HG03378 (cell line): ENCODE measurements at regions not wholly inside any gene's neighbourhood (a gene's known extent, or its start where the extent isn't known, plus 50 kb on each side); places are given as distances from the start of the nearest gene placed in this dataset.

Experiments used
- ATAC-seq: cut with Tn5 transposase; IDR thresholded peaks from one replicate; pipeline ENCODE4 v1.9.1; 2021; ENCODE audit warnings: mild to moderate bottlenecking, moderate library complexity; ENCODE audit not compliant: unreplicated experiment

DNA sequence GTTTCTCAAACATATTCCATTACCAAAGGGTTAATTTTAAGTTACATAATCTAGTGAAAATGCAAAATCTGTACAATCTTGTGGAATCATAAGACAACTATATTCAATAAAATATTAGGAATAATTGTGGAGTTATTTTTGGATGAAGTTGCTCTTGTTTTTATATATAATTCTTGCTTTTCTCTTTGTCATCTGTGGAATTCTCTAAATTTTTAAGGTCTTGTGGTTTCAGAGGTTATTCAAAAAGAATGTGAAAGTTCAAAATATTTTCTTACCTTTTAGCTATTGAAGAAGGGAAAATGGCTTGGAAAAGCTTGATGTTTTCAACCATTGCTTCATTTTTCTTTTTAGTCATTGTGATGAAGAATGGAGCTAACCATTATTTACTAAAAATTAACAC is 552.1 kb downstream of the TFEC start:
- ATAC-seq = no peak

DNA sequence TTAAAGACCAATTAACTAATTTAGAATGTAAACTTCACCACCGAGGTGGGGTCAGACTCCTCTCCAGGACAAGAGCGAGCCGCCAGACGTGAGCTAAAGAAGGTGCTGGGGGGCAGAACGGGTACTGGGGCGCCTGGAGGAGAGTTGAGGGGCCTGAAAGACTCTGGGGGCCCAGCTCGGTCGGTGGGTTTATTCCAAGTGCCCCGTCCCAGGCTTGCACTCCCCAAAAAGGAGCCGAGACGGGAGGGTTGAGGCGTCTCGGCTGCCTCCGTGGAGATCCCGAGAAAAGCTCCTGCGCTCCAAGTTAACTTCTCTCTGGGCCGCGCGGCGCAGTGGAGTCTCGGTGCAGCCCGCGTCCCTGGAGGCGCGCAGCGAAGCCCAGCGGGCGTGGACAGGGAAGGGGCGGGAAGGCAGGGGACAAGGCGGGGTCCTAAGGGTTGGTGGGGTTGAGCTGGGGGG is 553.3 kb downstream of the TFEC start:
- no peak for ATAC-seq

DNA sequence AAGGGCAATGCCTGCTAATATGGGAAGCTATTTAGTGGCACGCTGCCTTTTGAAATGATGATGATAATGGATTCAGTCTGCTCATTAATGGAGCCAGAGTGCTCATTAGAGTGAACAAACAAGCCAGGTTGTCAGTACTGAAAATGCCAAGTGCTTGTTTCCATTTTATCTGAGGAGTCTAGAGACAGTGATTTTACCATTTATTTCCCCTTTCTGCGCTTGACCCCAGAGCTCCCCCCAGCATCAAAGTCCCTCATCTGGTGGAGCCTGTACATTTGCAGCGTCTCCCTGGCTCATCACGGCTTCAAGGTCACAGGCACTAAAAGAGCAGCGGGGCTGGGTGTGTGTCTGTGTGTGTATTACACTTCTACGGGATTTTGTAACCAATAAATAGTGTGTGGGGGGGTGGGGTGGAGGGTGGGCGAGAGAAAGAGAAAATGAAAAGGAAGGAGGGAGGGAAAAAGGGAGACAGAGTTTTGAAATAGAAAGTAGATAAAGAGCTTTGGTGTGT is 553.8 kb downstream of the TFEC start:
- no peak for ATAC-seq

DNA sequence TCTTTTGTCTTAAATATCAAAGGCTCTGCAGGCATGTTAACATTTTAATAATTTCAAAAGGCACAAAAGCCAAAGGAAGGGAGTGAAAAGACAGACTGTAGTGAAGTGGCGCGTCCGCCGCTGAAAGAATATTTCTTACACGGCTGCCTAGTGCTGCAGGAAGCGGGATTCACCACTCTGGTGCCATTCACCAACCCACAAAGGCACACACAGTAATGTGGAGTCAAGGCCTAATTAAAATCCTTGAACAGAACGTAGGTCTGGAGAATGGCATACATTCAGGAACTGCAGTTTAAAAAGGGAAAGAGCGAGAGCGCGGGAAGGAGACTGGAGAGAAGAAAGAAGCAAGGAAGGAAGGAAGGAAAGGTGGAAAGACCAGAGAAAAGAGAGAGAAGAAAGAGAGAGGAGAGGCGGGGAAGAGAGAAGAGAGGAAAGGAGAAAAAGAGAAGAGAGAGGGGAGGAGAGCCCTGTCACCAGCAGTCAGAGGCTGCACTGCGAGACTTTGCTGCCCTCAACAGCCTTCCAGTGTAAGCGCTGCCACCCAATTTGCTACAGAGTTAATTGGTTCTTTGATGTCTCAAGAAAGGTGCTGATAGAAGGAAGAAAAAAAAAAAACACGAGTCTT is 554.0 kb downstream of the MDFIC start:
- ATAC-seq = no peak

DNA sequence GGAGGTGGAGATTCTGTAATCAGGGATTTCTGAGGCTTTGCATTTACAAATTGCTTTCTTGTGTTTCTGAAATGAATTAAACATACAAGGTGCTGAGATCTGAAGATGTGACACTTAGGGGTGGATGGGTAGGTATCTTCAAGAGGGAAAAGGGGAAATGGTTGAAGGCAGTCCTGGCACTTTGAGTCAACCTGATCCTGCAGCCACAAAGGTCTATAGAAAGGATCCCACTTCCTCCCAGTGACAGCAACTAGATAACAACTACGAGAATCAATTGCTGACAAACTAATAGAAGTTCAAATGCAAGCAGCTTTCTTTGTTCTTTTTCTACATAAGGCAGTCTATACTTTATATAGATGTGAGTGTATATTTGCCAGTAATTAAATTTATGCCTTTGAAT is 553.3 kb downstream of the MDFIC start:
- ATAC-seq = no peak

DNA sequence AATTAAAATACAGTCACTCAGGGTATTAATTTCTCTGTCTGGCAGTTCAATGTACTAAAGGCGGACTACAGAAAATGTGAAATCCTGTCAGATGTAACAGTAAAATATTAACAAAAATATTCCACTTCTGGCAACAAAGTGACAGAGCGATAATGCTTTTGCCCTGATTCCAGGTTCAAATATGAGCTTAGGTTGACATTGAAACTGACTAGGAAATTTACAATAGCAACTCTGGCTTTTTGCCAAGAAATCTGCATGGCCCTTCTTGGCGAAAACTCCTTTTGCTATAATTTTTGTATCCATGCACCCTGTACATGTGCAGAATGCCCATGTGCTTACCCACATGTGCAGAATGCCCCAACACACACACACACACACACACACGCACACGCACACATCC is 552.2 kb downstream of the MDFIC start:
- ATAC-seq = no peak

DNA sequence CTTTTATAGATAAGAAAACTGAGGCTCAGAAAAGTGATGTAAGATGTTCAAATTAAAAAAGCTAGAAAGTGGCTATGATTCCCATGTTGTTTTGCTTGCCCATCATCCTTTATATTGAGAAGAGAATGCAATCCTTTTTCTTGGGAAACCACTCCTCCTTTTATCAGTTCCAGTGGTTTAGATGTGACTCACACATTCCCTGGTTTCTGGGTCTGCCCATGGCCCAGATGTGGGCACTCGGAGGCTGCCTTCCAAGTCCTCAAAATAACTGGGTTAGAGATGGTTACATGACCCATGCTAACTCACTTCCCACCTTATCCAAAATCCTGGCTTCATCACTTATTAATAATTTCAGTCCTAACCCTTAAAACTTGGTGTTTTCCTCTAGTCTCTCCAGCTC is 550.0 kb downstream of the MDFIC start:
- ATAC-seq = no peak

DNA sequence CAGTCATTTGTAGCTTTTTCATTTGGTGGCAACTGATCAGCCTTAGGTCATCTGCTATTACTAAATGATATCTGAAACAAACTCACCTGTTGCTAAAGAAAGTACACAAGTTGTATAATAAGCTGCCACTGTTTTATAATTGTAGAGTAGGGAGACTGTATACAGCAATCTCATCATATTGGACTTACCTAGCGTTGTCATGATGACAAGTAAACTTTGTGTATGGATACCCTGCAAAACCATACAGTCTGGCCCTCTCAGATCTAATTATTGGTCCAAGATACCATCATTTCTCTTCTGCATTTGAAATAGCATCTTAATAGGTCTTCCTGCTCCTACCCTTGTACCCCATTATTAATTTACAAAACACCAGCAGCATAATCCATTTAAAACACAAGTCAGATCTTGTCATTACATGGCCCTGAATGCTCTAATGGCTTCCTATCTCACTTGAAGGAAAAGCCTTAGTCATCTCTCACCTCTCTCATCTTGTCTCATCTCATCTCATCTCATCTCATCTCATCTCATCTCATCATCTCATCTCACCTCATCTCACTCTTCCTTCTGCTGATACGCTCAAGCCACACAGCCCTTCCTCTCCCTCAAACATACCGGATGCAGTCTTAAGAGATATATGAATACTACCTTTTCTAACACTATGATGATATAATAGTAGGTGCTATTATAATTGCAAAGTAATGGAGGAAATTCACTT is 540.6 kb downstream of the MDFIC start:
- no peak for ATAC-seq

DNA sequence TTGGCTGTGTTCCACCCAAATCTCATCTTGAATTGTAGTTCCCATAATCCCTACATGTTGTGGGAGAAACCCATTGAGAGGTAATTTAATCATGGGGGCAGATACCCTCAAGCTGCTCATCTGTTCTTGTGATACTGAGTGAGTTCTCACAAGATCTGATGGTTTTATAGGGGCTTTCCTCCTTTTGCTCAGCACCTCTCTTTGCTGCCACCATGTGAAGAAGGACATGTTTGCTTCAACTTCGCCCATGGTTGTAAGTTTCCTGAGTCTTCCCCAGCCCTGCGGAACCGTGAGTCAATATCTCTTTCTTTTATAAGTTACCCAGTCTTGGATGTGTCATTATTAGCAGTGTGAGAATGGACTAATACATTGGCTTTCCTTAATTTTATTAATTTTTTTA is 527.8 kb downstream of the MDFIC start:
- no peak for ATAC-seq

DNA sequence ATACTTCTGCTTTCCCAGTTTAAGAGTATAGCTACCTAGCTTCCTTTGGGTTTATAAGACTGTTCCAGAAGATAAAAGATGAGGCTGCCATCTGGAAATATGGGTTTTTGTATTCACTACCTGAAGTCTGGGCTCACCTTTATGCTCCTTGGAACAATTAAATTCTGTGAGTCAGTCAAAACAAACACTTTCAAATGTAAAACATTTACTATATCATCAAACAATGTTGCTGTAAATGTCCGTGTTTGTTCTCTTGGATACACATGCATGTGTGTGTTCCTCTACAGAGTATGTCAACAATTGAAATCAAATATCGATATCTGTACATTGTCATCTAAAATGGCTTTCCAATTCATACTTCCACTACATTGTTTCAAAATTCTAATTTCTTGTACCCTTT is 525.6 kb downstream of the MDFIC start:
- ATAC-seq = no peak

DNA sequence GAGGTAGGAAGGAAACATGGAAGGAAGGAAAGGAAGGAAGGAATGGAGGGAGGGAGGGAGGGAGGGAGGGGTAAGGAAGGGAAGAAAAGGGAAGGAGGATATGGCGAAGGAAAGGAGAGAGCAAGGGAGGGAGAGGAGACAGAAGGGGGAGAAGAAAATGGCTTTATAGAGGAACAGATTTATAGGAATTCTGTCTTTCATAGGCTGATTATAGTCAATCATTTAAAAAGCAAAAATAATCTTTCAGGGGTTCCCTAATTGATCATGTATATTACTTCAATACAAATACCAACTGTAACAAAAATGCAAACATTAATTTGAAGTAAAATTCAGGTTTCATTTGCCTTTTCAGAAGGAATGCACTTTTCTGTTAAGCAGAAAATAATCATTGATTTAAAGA is 519.1 kb downstream of the MDFIC start:
- ATAC-seq = no peak

DNA sequence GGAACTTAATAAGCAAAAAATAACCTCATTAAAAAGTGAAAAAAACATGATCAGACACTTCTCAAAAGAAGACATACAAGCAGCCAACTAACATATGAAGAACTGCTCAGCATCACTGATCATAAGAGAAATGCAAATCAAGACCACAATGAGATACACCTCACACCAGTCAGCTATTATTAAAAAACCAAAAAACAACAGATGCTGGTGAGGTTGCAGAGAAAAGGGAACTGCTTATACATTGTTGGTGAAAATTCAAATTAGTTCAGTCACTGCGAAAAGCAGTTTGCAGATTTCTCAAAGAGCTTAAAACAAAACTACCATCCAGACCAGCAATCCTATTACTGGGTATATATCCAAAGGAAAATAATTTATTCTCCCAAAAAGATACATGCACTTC is 513.3 kb downstream of the MDFIC start:
- peak; percentile 95 for ATAC-seq

DNA sequence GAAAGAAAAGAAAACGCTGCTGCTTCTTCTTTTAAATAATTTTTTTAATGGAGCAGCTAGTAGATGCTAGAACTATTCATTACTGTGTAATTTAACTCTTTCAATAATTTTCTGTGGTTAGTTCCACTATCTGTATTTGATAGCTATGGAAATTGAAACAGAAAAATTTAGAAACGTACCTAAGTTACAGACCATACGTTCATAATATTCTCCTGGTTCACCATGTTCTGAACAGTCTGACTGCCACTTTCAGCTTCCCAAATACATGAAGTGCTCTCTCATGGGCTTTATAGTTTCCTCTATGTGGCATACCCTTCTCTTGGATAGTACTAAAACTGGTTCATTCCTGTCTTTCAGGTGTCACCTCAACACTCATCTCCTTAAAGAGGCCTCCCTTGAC is 508.0 kb downstream of the MDFIC start:
- no peak for ATAC-seq

DNA sequence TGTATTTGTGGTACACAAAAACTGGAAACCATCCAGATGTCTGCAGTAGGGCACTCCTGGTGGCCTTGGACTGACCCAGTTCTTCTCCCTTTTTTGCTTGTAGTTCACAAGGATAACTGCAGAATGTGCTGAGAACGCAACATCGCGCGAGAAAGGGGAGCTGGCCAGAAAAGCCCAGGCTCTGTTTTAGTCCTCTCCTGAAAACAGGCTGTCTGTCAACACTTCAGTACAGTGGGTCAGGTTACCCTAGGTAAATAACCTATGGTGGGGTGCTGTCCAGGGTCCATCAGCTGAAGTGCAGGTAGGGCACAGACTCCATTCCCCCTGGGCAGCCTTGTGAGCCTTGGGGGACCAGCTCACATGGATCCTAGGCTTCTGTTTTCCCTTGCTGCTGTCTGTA is 495.8 kb downstream of the MDFIC start:
- no peak for ATAC-seq

DNA sequence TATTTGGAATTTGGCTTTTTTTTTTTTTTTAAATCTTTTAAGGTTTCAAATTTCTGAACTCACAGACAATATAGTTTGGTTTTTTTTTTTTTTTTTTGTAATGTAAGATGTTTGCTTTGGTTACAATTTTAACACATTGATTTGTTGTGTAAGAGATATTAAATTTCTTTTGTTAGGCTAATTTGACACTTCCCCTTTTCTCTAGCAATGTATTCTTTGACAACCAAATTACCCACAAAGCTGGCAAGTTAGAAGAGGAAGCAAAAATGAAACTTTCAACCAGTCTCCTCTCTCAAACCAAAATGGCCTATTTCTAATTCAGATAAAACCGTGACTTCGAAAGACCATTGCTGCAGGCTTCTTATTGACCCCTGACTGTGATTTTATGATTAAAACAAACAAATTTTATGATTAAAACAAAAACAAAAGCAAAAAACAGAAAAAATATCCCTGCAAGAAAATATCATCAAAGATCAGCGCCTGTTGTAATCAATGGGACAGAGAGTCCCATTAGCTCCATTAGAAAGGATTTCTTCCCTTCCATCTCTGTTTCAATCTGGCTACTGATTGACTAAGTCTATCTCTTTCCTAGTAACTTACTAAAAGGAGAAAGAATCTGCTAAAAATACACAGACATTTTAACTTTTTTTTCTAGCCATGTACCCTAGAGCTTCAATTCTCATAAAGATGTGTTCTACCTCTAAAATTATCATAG is 489.2 kb downstream of the MDFIC start:
- peak; percentile 98 for ATAC-seq

DNA sequence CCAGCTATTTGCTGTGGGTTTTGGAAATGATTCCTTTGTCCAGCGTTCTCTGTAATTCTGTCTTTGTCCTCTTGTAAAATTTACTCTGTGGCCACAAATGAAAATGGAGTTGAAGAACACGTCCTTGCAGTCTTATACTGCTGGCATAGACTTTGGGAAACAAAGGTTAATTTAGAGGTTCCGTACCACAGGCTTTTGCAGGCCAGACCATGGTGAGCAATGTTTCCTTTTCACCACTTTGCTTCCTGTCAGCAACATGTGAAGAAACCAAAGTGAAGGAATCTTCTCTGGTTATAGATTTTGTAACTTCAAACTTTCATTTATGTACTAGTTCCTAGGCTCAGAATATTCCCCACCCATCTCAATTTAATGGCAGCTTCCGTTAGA is 488.5 kb downstream of the MDFIC start:
- ATAC-seq = peak; percentile 3

DNA sequence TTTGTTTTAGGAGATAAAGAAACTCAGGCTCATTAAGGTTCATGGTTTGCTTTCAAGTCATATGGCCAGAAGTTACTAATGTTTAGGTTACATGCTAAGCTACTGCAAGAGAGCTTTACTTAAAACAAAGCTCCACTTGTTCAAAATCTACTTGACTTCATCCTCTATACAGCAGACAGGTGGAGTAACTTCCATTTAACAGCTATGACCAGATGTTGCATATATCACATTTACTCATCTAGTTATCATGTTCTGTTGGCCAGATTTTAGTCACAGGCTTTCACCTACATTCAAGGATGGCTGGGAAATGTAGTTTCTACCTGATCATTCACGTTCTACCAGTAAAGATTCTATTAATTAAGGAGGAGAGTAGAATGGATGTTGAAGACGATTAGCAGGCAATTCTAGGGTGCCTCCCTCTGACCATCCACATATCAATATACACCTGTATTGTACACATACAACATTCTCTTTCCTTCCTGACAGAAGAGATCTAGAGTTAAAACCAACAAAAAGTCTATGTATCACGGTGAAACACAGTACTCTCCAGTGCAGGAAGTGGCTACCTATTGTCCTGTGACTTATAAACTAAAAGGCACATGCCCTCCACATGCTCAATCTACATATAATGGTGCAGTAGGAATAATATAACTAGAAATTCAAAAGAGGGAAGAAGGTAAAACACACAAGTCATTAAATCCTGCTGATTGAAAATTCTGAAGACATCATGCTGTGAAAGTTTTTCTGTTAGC is 488.0 kb downstream of the MDFIC start:
- no peak for ATAC-seq

DNA sequence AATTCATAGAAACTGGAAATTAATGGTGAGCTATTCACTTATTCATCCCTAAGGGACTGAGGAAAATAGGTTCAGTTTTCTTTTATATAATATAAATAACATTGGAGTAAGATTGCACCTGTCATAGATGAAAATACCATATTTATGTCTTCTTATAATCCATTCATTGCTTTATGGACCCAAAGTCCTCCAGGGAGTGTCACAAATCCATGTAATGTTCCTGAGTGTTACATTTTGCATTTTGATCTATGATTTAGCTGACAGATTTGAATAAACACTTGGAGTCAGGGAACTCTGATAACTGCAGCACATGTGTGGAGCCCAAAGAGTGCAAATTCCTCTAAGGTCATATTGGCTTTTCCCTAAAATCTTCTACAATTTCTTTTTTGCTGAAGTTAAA is 484.3 kb downstream of the MDFIC start:
- no peak for ATAC-seq

DNA sequence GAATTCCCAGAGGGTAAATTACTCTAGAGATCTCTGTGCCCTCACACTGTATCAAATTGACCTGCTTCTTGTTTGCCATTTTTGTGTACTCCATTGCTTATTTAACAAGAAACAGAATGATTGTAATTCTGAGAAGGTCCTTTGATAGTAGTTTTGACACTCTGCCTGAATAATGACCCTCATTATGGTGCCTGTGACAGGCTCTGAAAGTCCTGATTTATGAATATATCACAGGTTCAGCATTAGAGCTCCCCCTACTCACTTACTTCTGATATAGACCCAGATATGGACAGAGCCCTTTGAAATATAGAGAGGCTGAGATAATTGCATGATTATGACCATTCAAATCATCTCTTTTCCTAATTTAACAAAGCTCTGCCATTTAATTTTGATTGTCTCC is 465.2 kb downstream of the MDFIC start:
- ATAC-seq = no peak

DNA sequence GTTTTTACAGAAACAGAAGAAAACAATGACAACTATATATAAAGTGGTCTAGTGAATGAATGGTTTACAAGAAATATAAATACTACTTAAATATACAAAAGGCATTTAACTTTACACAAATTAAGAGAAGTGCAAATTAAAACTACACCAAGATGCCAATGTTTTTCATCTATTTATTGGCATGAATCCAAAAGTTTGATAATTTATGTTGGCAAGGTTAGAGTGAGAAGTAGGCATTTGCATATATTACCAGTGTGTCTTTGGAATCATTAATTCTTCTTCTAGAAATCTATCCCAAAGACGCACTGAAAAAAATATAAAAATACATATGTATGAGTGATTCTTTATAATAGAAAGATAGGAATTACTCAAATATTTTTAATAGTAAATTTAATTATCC is 457.4 kb downstream of the MDFIC start:
- no peak for ATAC-seq

DNA sequence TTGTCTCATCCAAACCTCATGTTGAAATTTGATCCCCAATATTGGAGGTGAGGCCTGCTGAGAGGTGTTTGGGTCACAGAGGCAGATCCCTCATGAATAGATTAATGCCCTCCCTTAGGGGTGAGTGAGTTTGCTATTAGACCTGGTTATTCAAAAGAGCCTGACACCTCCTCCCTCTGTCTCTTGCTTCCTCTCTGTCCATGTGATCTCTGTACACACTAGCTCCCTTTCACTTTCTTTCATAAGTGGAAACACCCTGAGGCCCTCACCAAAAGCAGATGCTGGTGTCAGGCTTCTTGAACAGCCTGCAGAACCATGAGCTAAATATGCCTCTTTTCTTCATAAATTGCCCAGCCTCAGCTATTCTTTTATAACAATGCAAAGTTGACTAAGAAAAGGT is 447.1 kb downstream of the MDFIC start:
- peak; percentile 58 for ATAC-seq
